HG02981 (cell line): ENCODE measurements at regions not wholly inside any gene's neighbourhood (a gene's known extent, or its start where the extent isn't known, plus 50 kb on each side); places are given as distances from the start of the nearest gene placed in this dataset.
A peak's percentile ranks its signal among the peaks of the same experiment; 100 is the strongest.

ENCODE experiments used
- ATAC-seq: cut with Tn5 transposase; IDR thresholded peaks from one replicate; pipeline ENCODE4 v1.9.1; 2021; ENCODE audit warnings: mild to moderate bottlenecking, moderate library complexity; ENCODE audit not compliant: unreplicated experiment

- no peak for ATAC-seq
These were observed 93.3 kb downstream of the EMX2 start for GRCh38 chr10:117635826-117636225.

- ATAC-seq = no peak
These were observed 95.7 kb downstream of the EMX2 start for GRCh38 chr10:117638200-117638599.

DNA sequence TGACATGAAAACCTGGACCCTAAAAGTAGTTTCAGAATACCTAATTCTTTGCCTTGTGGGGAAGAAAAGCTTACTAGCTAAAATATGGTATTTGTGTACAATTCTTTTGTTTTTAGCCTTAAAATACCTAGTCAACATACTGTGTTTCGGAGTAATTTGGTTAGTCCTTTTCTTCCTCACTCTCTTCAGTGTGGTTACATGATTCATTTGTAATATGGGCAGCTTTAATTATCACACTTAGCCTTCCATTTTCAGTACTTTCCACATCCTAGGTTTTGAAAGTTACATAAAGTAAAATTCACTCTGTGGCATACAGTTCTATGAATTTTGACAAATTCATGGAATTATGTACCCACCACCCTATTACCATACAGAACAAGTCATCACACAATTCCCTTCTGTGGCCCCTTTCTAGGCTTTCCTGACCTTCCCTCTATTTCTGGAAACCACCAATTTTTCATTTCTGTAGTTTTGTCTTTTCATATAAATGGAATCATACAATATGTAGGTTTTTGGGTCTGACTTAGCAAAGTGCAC is 96.2 kb downstream of the EMX2 start:
- ATAC-seq = no peak

DNA sequence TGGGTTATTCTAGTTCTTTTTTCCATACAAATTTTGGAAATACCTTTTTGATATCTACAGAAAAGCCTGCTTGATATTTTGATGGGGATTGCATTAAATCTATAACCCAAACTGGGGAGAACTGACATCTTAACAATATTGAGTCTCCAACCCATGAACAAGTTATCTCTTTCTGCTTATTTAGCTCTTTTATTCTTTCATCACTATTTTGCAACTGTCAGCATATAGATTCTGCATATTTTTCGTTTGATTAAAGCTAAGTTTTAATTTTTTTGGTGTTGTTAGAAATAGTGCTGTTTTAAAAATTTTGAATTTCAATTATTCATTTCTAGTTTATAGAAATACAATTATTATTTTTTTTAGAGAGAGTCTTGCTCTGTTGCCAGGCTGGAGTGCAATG is 97.9 kb downstream of the EMX2 start:
- no peak for ATAC-seq

DNA sequence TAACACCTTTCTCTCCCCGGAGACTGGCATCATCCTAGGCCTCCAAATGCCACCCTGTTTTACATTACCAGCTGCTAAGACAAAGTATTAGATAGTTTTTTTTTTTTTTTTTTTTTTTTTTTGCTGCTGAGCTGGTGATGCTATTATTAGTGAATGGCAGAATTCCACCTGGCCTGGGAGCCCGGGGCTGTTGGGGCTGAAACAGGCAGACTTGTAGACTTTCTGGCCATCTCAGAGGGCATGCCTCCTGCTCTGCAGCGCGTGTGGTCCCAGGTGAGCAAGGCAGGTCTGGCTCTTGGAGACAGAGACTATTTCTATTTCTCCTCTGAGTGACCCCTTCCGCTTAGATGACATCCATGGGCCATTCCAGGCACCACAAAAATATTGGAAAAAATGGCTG is 104.2 kb downstream of the EMX2 start:
- no peak for ATAC-seq

DNA sequence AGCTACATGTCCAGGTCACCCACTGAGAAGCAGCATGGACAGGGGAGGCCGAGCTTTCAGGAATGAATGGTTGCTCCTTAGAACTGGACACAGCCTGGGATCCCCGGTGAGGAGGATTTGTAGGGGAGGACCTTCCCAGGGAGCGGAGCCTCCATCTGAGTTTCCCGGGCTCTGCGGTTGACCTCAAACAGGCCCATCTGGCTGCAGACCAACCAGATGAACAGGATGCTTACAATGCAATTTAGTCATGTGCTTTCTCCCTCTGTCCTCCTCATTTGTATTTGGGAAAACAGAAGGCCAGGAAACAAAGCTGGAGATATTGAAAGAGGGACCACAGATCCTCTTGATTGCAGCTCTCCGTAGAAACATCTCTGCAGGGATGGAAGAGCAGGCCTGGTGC is 104.8 kb downstream of the EMX2 start:
- ATAC-seq = no peak

- ATAC-seq = no peak
These were observed 108.6 kb downstream of the EMX2 start for GRCh38 chr10:117651121-117651520.

DNA sequence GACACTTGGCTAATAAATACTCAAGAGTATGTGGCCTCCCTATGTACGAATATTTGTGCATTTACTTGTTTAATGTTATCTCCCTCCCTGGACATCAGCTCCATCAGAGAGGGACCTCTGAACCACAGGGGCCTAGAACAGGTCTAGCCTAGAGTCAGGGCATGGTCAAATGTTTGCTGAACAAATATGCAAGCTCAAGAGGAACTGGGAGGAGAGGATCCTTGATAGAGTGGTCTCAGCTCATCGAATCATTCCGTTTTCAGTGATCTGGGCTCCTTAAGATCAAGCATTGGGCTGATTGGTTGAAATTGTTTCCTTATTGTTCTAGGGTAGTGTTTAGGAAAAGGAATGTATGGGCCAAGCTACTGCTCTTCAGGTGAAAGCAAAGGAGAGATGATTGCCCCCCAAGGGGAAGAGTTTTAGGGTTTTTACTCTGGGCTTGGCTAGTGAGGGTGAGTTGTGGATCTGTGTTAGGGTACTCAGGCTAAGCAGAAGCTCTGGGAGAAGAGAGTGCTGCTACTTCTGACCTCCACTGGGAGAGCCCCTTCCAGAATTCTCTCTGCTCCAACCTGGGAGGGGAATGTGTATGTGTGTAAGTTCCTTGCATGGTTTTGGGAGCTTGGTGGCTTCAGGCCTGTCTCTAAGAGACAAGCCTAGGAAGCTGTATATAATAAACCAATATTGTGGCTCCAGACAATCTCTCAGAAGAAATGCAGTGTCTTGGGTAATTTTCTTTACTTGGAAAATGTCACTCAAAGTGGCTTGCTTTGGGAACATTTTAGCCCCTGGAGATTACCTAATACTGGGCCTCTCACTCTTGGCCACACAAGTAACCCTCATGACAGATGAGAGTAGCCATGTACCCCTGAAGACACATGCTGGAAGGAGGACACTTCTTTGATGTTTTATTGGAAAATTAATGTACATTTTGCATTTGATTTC is 110.0 kb downstream of the EMX2 start:
- peak; percentile 17 for ATAC-seq

DNA sequence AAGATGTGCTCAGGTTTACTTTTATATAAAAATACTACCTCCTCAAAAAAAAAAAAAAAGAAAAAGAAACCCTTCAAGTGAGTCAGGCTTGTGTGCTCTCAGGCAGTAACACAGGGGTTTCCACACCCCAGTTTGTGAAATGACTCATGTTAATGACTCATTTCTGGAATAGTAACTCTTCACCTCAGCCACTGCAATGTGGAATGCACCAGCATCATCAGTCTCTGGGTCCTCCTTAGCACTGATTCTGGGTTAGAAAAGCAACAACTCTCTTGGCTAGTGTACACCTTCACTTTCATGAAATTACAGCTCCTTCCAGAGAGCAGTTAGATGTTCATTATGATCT is 110.6 kb downstream of the EMX2 start:
- ATAC-seq = peak; percentile 87

GRCh38 chr10:117654105-117654504 is 111.6 kb downstream of the EMX2 start:
- no peak for ATAC-seq

DNA sequence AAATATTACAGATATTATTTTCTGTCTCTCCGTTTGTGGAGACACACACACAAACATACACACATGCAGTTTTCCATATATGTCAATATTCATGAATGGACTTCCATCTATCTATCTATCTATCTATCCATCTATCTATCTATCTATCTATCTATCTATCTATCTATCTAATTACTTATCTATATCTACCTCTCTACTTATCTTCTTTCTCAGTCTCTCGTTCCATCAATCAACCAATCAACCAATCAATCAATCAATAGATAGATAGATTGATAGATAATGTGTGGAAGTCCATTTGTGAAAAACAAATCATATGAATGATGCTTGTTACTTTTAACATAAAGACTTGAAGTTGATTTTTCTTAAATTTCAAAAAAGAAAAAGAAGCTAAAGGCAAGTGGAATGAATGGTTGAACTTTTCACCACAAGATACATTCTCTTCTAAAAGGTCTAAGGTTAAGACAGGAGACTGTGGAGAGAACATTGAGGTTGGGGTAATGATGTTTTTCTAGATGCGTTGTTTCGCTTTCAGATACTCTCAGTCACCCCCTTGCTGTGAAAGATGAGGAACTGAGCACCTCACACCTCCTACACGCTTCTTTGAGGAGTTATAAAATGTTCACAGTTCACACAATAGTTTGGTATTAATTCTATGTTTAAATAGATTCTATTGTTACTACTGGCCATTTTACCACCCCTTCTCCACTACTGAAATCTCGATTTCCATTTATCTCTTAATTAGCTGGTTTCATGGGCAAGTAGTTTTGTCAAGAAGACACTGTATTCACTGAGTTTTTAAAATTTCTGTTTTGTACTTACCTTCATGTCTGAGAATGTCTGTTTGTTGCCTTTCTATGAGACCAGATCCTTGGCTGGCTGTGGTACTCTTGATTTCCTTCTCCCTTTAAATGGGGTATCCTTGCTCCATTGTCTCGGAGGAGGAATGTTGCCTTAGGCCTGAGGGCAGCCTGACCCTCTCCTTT is 114.1 kb downstream of the EMX2 start:
- ATAC-seq = peak; percentile 72

DNA sequence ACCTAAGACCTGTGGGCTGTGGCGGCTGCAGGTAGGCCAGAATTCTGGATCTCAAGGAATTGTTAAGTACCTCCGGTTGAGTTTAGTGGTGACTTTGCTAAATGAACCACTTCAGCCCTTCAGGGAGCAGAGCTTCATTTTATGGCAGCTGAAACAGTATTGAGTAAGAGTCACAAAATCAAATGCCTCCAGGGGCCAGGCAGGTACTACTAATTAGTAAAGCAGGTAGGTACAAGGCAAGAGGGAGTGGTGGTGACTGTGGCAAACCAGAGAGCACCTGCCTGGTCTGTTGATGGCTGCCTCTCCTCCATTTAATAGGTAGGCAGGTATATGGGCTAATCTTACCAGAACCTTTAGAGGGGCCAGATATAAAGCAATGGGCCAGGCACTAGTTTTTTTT is 118.8 kb downstream of the EMX2 start:
- ATAC-seq = no peak

- ATAC-seq = no peak
These were observed 119.6 kb downstream of the EMX2 start for GRCh38 chr10:117662126-117662525.

- no peak for ATAC-seq
These were observed 120.4 kb downstream of the EMX2 start for GRCh38 chr10:117662751-117663540.

- ATAC-seq = peak; percentile 98
These were observed 121.2 kb downstream of the EMX2 start for GRCh38 chr10:117663750-117664149.

DNA sequence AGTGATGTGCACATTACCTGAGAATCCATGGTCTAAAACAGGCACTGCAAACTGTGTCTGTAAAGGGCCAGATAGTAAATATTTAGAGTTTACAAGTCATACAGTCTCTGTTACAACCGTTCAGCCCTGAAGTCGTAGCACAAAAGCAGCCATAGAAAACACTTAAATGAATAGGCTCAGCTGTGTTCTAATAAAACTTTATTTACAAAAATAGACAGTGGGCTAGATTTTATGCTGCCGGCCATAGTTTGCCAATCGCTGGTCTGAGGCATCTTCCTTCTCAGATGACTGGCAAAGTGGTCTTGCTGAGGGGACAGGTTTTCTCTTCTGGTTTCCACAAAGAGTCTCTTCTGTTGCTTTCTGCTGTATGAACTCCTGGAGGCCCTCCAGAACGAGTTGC is 121.7 kb downstream of the EMX2 start:
- no peak for ATAC-seq

DNA sequence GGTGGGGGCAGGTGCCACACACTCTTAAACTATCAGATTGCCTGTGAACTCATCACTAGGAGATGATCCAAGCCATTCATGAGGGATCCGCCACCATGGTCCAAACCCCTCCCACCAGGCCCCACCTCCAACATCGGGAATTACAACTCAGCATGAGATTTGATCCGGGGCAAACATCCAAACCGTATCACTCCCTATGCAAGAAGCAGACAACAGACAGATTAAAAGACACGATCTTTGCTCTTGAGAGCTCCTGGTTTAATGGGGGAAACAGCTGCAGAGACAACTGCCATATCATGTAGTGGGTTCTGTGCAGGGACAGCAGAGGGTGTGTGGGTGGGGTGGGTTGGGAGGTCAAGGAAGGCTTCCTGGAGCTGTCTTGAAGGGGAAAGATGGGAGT is 123.6 kb downstream of the EMX2 start:
- ATAC-seq = no peak

- no peak for ATAC-seq
These were observed 124.4 kb downstream of the EMX2 start for GRCh38 chr10:117666965-117667364.

- ATAC-seq = no peak
These were observed 125.3 kb downstream of the EMX2 start for GRCh38 chr10:117667831-117668230.

DNA sequence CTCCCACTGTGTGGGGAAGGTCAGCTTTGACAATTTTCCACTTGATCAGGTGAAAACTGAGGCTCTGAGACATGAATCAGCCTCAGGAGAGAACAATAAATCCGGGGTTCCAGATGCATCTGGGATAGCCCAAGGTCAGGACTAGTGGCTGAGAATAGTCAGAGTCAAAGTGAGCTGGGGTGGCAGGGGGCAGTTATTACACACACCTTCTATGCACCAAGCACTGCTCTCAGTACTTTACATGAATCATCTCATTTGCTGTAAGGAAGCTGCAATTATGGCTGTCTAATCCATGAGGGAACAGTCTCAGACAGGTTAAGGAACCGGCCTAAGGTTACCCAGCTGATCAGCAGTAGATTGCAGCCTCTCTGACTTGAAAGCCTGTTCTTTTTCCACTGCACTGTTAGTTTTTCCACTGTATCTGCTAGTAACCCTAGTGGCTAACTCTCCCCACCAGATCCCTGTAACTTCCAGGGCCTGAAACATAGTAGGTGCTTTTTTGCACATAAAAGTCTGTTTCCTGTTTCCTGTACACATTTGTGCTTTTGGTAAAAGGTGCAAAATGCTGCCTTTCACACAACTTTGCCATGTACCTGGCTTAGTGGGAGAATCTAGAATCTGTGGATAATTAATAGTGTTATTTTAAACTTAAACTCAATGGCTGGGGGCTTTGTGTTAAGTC is 125.9 kb downstream of the EMX2 start:
- ATAC-seq = no peak
